Body of pancreas (tissue), 4 donors: ENCODE measurements at regions not wholly inside any gene's neighbourhood (a gene's known extent, or its start where the extent isn't known, plus 50 kb on each side); places are given as distances from the start of the nearest gene placed in this dataset.

Source experiments
- CTCF ChIP-seq, 7 experiments: fragments of 450-650 bp in 4 of 7; fragments of 200-600 bp in 3 of 7; sonication (generic) in 3 of 7; IDR thresholded peaks; one replicate each; pipeline ENCODE4 v1.5.1; 2016 to 2019; ENCODE audit warnings: antibody characterized with exemption in 7 of 7
- POLR2A ChIP-seq, 3 donors: fragments of 450-650 bp; IDR thresholded peaks; one replicate each; pipeline ENCODE4 v1.6.1; 2016; ENCODE audit warnings: antibody characterized with exemption in 3 of 3, mild to moderate bottlenecking in 2 of 3

GRCh38 chr10:3635211-3635671 lies 149.8 kb downstream of the KLF6 start:
- no peak for TF ChIP-seq CTCF (IDR thresholded peaks at IDR 0.05)
- no peak for TF ChIP-seq POLR2A (IDR thresholded peaks at IDR 0.05)
